SK-N-SH (cell line): ENCODE measurements at regions not wholly inside any gene's neighbourhood (a gene's known extent, or its start where the extent isn't known, plus 50 kb on each side); places are given as distances from the start of the nearest gene placed in this dataset.

ENCODE experiments used
- CTCF ChIA-PET: fragments of 300-600, 350-600 bp; formaldehyde crosslinking; extraction: SDS; loops from one replicate; lab custom pipeline; 2021; lab: Yijun Ruan, JAX
- POLR2A ChIA-PET: fragments of 350-600 bp; sonication (Branson Sonifier 250); formaldehyde crosslinking; extraction: SDS; loops from one replicate; lab custom pipeline; 2020; ENCODE audit warnings: antibody characterized with exemption, inconsistent platforms; lab: Yijun Ruan, JAX
- DNase-seq: peaks from one replicate; pipeline ENCODE4 v3.0.0; 2012
- H2AFZ ChIP-seq: fragments of 200-600 bp; sonication (generic); 2 replicates; pipeline ENCODE4 v1.8.1; 2016; ENCODE audit warnings: antibody characterized with exemption, mild to moderate bottlenecking, low read depth
- H3F3A ChIP-seq: fragments of 200-600 bp; sonication (generic); replicated peaks from 2 replicates; pipeline ENCODE3; 2016; ENCODE audit warnings: antibody characterized with exemption, mild to moderate bottlenecking; ENCODE audit not compliant: insufficient read depth
- H3K27ac ChIP-seq, 2 experiments: fragments of 200-500 bp in 1 of 2; fragments of 200-600 bp in 1 of 2; sonication (Bioruptor generic) in 1 of 2; sonication (generic), shearing (Covaris generic) in 1 of 2; 2 replicates each; pipeline versions ENCODE4 v1.5.1 to v1.6.1; 2014 to 2016; ENCODE audit warnings: low read depth in 2 of 2, inconsistent platforms in 1 of 2, low read length in 1 of 2, mild to moderate bottlenecking in 1 of 2, mixed read lengths in 1 of 2
- H3K27me3 ChIP-seq: fragments of 200-600 bp; sonication (generic), shearing (Covaris generic); 2 replicates; pipeline ENCODE4 v1.6.1; 2016; ENCODE audit warnings: mixed run types; ENCODE audit not compliant: insufficient read depth
- H3K36me3 ChIP-seq, 2 experiments: fragments of 200-500 bp in 1 of 2; fragments of 200-600 bp in 1 of 2; sonication (Bioruptor generic) in 1 of 2; sonication (generic) in 1 of 2; replicated peaks in 1 of 2; 2 replicates each; pipeline versions ENCODE3 to v1.5.1; 2014 to 2016; ENCODE audit warnings: low read length in 1 of 2, mild to moderate bottlenecking in 1 of 2; ENCODE audit not compliant: insufficient read depth in 2 of 2, control insufficient read depth in 1 of 2
- H3K4me1 ChIP-seq, 2 experiments: fragments of 200-500 bp in 1 of 2; fragments of 200-600 bp in 1 of 2; sonication (Bioruptor generic) in 1 of 2; sonication (generic), shearing (Covaris generic) in 1 of 2; 2 replicates each; pipeline versions ENCODE4 v1.5.1 to v1.6.1; 2014 to 2016; ENCODE audit warnings: low read depth in 1 of 2, low read length in 1 of 2, mixed run types in 1 of 2; ENCODE audit not compliant: insufficient read depth in 2 of 2, control insufficient read depth in 1 of 2
- H3K4me2 ChIP-seq: fragments of 200-600 bp; sonication (generic), shearing (Covaris generic); 2 replicates; pipeline ENCODE4 v1.6.1; 2017; ENCODE audit warnings: mixed run types
- H3K4me3 ChIP-seq, 2 experiments: fragments of 200-500 bp in 1 of 2; fragments of 200-600 bp in 1 of 2; sonication (Bioruptor generic) in 1 of 2; sonication (generic), shearing (Covaris generic) in 1 of 2; 2 replicates each; pipeline versions ENCODE4 v1.5.1 to v1.8.1; 2014 to 2016; ENCODE audit warnings: low read depth in 2 of 2, inconsistent platforms in 1 of 2, low read length in 1 of 2, mild to moderate bottlenecking in 1 of 2, mixed read lengths in 1 of 2, moderate library complexity in 1 of 2
- H3K79me2 ChIP-seq: fragments of 200-600 bp; sonication (generic); 2 replicates; pipeline ENCODE4 v1.8.1; 2017; ENCODE audit warnings: mild to moderate bottlenecking; ENCODE audit not compliant: insufficient read depth
- H3K9ac ChIP-seq: fragments of 200-600 bp; sonication (generic); 2 replicates; pipeline ENCODE4 v1.6.1; 2017; ENCODE audit warnings: mixed run types
- H3K9me2 ChIP-seq: fragments of 200-600 bp; sonication (generic); 2 replicates; pipeline ENCODE4 v1.6.1; 2017; ENCODE audit warnings: mixed run types
- H3K9me3 ChIP-seq: fragments of 200-600 bp; sonication (generic); 2 replicates; pipeline ENCODE4 v1.6.1; 2017; ENCODE audit warnings: mixed run types, mild to moderate bottlenecking, moderate library complexity
- H4K20me1 ChIP-seq: fragments of 200-600 bp; sonication (generic); 2 replicates; pipeline ENCODE4 v1.6.1; 2017; ENCODE audit warnings: mild to moderate bottlenecking, mixed run types; ENCODE audit not compliant: insufficient read depth
- CTCF ChIP-seq: fragments of 200-600 bp; sonication (generic); IDR thresholded peaks from 2 replicates; pipeline ENCODE4 v1.6.1; 2017; ENCODE audit warnings: antibody characterized with exemption, mild to moderate bottlenecking, moderate library complexity
- EP300 ChIP-seq, 2 experiments: IDR thresholded peaks; 2 replicates each; pipeline versions ENCODE4 v1.4.0 to v1.6.1; 2012; ENCODE audit warnings: borderline replicate concordance in 1 of 2, low read depth in 1 of 2, low read length in 1 of 2
- NFIC ChIP-seq: IDR thresholded peaks from 2 replicates; pipeline ENCODE4 v1.4.0; 2012; ENCODE audit warnings: borderline replicate concordance
- NRF1 ChIP-seq: IDR thresholded peaks from 2 replicates; pipeline ENCODE4 v1.6.1; 2012; ENCODE audit warnings: low read depth, mild to moderate bottlenecking, low read length
- POLR2AphosphoS5 ChIP-seq: IDR thresholded peaks from 2 replicates; pipeline ENCODE4 v1.6.1; 2012; ENCODE audit warnings: low read depth, low read length
- RAD21 ChIP-seq: IDR thresholded peaks from 2 replicates; pipeline ENCODE4 v1.6.1; 2012; ENCODE audit warnings: mild to moderate bottlenecking, low read length
- RXRA ChIP-seq: IDR thresholded peaks from 2 replicates; pipeline ENCODE4 v1.4.0; 2012; ENCODE audit warnings: low read depth, mild to moderate bottlenecking, borderline replicate concordance
- SMC3 ChIP-seq: IDR thresholded peaks from 2 replicates; pipeline ENCODE4 v1.6.1; 2012; ENCODE audit warnings: low read depth, low read length, improper control_type of control experiment
- TAF1 ChIP-seq: IDR thresholded peaks from 2 replicates; pipeline ENCODE4 v1.6.1; 2012; ENCODE audit warnings: low read depth, mild to moderate bottlenecking, low read length, moderate library complexity, borderline replicate concordance
- TEAD4 ChIP-seq: IDR thresholded peaks from 2 replicates; pipeline ENCODE4 v1.4.0; 2012; ENCODE audit warnings: mild to moderate bottlenecking, borderline replicate concordance; ENCODE audit not compliant: insufficient read depth
- USF1 ChIP-seq: IDR thresholded peaks from 2 replicates; pipeline ENCODE4 v1.4.0; 2012; ENCODE audit warnings: low read depth, borderline replicate concordance
- WGBS: methylation state at CpG from one replicate; pipeline ENCODE4 v1.1.6; 2017; ENCODE audit warnings: low lambda C conversion rate; 5-methylcytosine and 5-hydroxymethylcytosine counted together

- Histone ChIP-seq H3K4me3 (no peak overlapping the region), H3K9me3 (no peaks in the 10 kb centered on the region), H3K36me3 (no peaks in the 10 kb centered on the region), H2AFZ (no peak overlapping the region), H3F3A (no peaks in the 10 kb centered on the region), H3K79me2 (no peaks in the 10 kb centered on the region), H3K9ac (no peak overlapping the region), H3K27ac (no peak overlapping the region), H3K4me2 (no peak overlapping the region), H3K4me1 (no peaks in the 10 kb centered on the region), H3K27me3 (peaks cover 31% of the 10 kb centered on the region; the same call in 1 of the 2 replicates), H3K9me2 (no peaks in the 10 kb centered on the region), H4K20me1 (no peaks in the 10 kb centered on the region)
- ChIA-PET POLR2A (no interaction called here), CTCF (interaction anchor here (0.7 to 2.6 kb wide), 13 partner anchors 9 to 636 kb away, joined by 3 to 19 read pairs (median 3); no protein-coding TSS in a partner anchor)
- no peak for DNase-seq
- 18% methylated on average over 13 of the region's 25 CpGs for WGBS
- no peak for TF ChIP-seq RXRA
These were observed 51.3 kb upstream of the NRN1 start for GRCh38 chr6:6058054-6058444.

- CTCF ChIA-PET, result interaction anchor here (0.7 to 2.6 kb wide), 16 partner anchors 9 to 635 kb away, joined by 3 to 19 read pairs (median 3); no protein-coding TSS in a partner anchor
These were observed 50.8 kb upstream of the NRN1 start for GRCh38 chr6:6057442-6058053.

More at GRCh38 chr6:6057442-6058053, 50.8 kb upstream of the NRN1 start:
- peaks cover 31% of the 10 kb centered on the region; the same call in 1 of the 2 replicates for H3K27me3 ChIP-seq
- no peaks in the 10 kb centered on the region for H4K20me1 ChIP-seq
- H3K27ac ChIP-seq, result no peak overlapping the region
- H3K9me2 ChIP-seq, result no peaks in the 10 kb centered on the region
- no peak overlapping the region for H2AFZ ChIP-seq
- WGBS, result 21% methylated on average over 9 of the region's 9 CpGs
- H3F3A ChIP-seq, result no peaks in the 10 kb centered on the region
- DNase-seq, result peak; percentile 43
- H3K4me2 ChIP-seq, result no peak overlapping the region
- TF ChIP-seq RXRA (no peak), EP300 (IDR thresholded peaks at IDR 0.05; ENCODE audit: borderline replicate concordance in 1 of 2, low read depth in 1 of 2, low read length in 1 of 2) (no peak), POLR2AphosphoS5 (no peak), TEAD4 (no peak), CTCF (peak; percentile 73), SMC3 (peak; percentile 45), USF1 (no peak), RAD21 (peak; percentile 64), NRF1 (no peak), TAF1 (no peak), NFIC (no peak)
- TF ChIP-seq, all 33 proteins: peak for 3
- no peaks in the 10 kb centered on the region for H3K4me1 ChIP-seq
- POLR2A ChIA-PET, result no interaction called here
- H3K4me3 ChIP-seq, result no peak overlapping the region; a peak in 1 of 4 replicates
- no peaks in the 10 kb centered on the region for H3K79me2 ChIP-seq
- no peak overlapping the region for H3K9ac ChIP-seq
- H3K36me3 ChIP-seq, result no peaks in the 10 kb centered on the region
- no peaks in the 10 kb centered on the region for H3K9me3 ChIP-seq
